ENCODE measurements at regions not wholly inside any gene's neighbourhood (a gene's known extent, or its start where the extent isn't known, plus 50 kb on each side); places are given as distances from the start of the nearest gene placed in this dataset.

DNA sequence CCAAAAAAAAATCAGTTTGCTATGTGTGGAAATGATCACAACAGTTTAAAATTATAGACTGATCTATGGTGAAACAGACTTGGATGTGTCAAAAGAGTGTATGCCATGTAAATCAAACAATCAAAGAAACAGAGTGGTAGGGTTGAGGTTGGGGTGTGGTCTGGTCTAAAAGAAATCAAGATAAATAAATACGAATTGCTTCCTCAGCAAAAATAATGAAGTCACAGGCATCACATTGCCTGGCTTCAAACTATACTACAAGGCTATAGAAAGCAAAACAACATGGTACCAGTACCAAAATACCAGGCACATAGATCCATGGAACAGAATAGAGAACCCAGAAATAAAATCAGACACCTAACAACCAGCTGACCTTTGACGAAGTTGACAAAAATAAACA lies 1796.9 kb downstream of the NCAM2 start:
- TF ChIP-seq POLR2AphosphoS5 (IDR thresholded peaks at IDR 0.05; ENCODE audit: low read depth, low read length) (no peak), TAF1 (IDR thresholded peaks at IDR 0.05; ENCODE audit: borderline replicate concordance, insufficient read depth, low read length) (no peak), SIN3A (IDR thresholded peaks at IDR 0.05; ENCODE audit: borderline replicate concordance, insufficient read depth, low read length) (no peak), FOXP2 (optimal IDR thresholded peaks at IDR 0.05; ENCODE audit: borderline replicate concordance, extremely low read depth, extremely low read length, insufficient read depth) (no peak)
- TF ChIP-seq, protein P1, sequence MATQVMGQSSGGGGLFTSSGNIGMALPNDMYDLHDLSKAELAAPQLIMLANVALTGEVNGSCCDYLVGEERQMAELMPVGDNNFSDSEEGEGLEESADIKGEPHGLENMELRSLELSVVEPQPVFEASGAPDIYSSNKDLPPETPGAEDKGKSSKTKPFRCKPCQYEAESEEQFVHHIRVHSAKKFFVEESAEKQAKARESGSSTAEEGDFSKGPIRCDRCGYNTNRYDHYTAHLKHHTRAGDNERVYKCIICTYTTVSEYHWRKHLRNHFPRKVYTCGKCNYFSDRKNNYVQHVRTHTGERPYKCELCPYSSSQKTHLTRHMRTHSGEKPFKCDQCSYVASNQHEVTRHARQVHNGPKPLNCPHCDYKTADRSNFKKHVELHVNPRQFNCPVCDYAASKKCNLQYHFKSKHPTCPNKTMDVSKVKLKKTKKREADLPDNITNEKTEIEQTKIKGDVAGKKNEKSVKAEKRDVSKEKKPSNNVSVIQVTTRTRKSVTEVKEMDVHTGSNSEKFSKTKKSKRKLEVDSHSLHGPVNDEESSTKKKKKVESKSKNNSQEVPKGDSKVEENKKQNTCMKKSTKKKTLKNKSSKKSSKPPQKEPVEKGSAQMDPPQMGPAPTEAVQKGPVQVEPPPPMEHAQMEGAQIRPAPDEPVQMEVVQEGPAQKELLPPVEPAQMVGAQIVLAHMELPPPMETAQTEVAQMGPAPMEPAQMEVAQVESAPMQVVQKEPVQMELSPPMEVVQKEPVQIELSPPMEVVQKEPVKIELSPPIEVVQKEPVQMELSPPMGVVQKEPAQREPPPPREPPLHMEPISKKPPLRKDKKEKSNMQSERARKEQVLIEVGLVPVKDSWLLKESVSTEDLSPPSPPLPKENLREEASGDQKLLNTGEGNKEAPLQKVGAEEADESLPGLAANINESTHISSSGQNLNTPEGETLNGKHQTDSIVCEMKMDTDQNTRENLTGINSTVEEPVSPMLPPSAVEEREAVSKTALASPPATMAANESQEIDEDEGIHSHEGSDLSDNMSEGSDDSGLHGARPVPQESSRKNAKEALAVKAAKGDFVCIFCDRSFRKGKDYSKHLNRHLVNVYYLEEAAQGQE (IDR thresholded peaks at IDR 0.05; ENCODE audit: insufficient read depth in 1 of 2, low read depth in 2 of 2, low read length in 2 of 2): no peak

GRCh38 chr21:22795644-22796043 lies 1797.4 kb downstream of the NCAM2 start:
- no peak for TF ChIP-seq FOXP2 (optimal IDR thresholded peaks at IDR 0.05; ENCODE audit: borderline replicate concordance, extremely low read depth, extremely low read length, insufficient read depth)
- TF ChIP-seq, protein P1 (IDR thresholded peaks at IDR 0.05; ENCODE audit: insufficient read depth in 1 of 2, low read depth in 2 of 2, low read length in 2 of 2): no peak
- TF ChIP-seq SIN3A (IDR thresholded peaks at IDR 0.05; ENCODE audit: borderline replicate concordance, insufficient read depth, low read length): no peak
- TF ChIP-seq TAF1 (IDR thresholded peaks at IDR 0.05; ENCODE audit: borderline replicate concordance, insufficient read depth, low read length): no peak
- TF ChIP-seq POLR2AphosphoS5 (IDR thresholded peaks at IDR 0.05; ENCODE audit: low read depth, low read length): no peak

GRCh38 chr21:22796147-22796546 lies 1797.9 kb downstream of the NCAM2 start:
- no peak for TF ChIP-seq SIN3A (IDR thresholded peaks at IDR 0.05; ENCODE audit: borderline replicate concordance, insufficient read depth, low read length)
- no peak for TF ChIP-seq FOXP2 (optimal IDR thresholded peaks at IDR 0.05; ENCODE audit: borderline replicate concordance, extremely low read depth, extremely low read length, insufficient read depth)
- no peak for TF ChIP-seq TAF1 (IDR thresholded peaks at IDR 0.05; ENCODE audit: borderline replicate concordance, insufficient read depth, low read length)
- TF ChIP-seq, protein P1 (IDR thresholded peaks at IDR 0.05; ENCODE audit: insufficient read depth in 1 of 2, low read depth in 2 of 2, low read length in 2 of 2): no peak
- TF ChIP-seq POLR2AphosphoS5 (IDR thresholded peaks at IDR 0.05; ENCODE audit: low read depth, low read length): no peak

DNA sequence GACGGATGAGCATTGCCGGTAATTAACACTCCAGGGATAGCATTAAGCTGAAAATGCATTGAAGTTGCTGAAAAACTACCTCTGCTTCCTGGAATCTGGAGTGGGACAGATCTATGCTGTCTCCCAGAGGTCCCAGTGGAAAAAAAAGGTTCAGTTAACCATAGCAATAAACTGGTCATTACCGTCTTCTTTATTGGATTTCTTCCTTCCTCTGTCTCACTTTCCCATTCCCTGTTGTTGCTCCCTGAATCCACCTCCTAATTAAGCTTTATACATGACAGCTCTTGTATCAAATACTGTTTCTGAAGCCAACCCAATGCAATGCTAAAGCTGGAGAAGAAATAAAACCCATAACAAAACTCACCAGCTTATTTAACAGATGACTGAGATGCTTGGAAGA lies 1805.9 kb downstream of the NCAM2 start:
- no peak for TF ChIP-seq POLR2AphosphoS5 (IDR thresholded peaks at IDR 0.05; ENCODE audit: low read depth, low read length)
- TF ChIP-seq FOXP2 (optimal IDR thresholded peaks at IDR 0.05; ENCODE audit: borderline replicate concordance, extremely low read depth, extremely low read length, insufficient read depth): no peak
- no peak for TF ChIP-seq SIN3A (IDR thresholded peaks at IDR 0.05; ENCODE audit: borderline replicate concordance, insufficient read depth, low read length)

DNA sequence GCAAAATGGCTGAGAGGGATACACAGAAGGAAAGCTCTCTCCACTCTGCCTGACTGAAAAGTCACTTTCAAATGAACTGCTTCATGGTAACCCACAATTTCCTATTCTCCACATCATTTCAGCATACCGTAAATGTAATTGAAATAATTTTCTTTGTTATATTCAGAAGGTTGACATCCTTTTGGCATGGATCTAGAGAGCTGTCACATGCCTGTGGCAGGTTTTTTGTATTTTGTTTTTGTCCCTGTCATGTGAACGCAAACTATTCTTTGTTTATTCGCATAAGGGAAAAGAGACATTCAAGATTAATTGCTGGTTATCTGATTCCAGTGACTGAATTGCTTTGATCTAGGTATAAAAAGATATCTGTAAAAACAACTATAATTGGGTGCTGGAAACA lies 1808.1 kb downstream of the NCAM2 start:
- TF ChIP-seq TAF1 (IDR thresholded peaks at IDR 0.05; ENCODE audit: borderline replicate concordance, insufficient read depth, low read length) (no peak), SIN3A (IDR thresholded peaks at IDR 0.05; ENCODE audit: borderline replicate concordance, insufficient read depth, low read length) (no peak), FOXP2 (optimal IDR thresholded peaks at IDR 0.05; ENCODE audit: borderline replicate concordance, extremely low read depth, extremely low read length, insufficient read depth) (no peak), POLR2AphosphoS5 (IDR thresholded peaks at IDR 0.05; ENCODE audit: low read depth, low read length) (no peak)
- TF ChIP-seq, protein P1 (IDR thresholded peaks at IDR 0.05; ENCODE audit: insufficient read depth in 1 of 2, low read depth in 2 of 2, low read length in 2 of 2): no peak
